B cell (primary cell): ENCODE measurements at regions not wholly inside any gene's neighbourhood (a gene's known extent, or its start where the extent isn't known, plus 50 kb on each side); places are given as distances from the start of the nearest gene placed in this dataset.

Source experiments
- ATAC-seq: fragments of 200-7000 bp; cut with Tn5 transposase; one replicate; pipeline ENCODE4 v1.10.0; 2021; ENCODE audit warnings: low read depth, mild to moderate bottlenecking, moderate number of reproducible peaks, moderate library complexity
- CTCF ChIA-PET: fragments of 350-600 bp; sonication (Branson Sonifier 250); formaldehyde crosslinking; loops from one replicate; lab custom pipeline; 2021; ENCODE audit warnings: antibody characterized with exemption, inconsistent platforms; lab: Charles Lee
- POLR2A ChIA-PET: fragments of 350-600 bp; sonication (Branson Sonifier 250); formaldehyde crosslinking; loops from one replicate; lab custom pipeline; 2021; ENCODE audit warnings: antibody characterized with exemption; lab: Charles Lee
- DNase-seq: peaks from one replicate; pipeline ENCODE4 v3.0.0; 2013
- H2AFZ ChIP-seq: 2 replicates; pipeline ENCODE4 v1.6.1; 2012; ENCODE audit warnings: mild to moderate bottlenecking, low read depth, low read length; ENCODE audit not compliant: insufficient read depth, poor library complexity, severe bottlenecking
- H3K27ac ChIP-seq, 2 donors: 1 replicate in 1 of 2; 2 replicates in 1 of 2; pipeline ENCODE4 v1.5.1; 2012 to 2013; ENCODE audit warnings: low read length in 2 of 2, mild to moderate bottlenecking in 2 of 2, moderate library complexity in 1 of 2
- H3K27me3 ChIP-seq, 4 experiments: fragments of 200-600 bp in 1 of 4; sonication (generic) in 1 of 4; replicated peaks in 1 of 4; 1 replicate in 2 of 4; 2 replicates in 2 of 4; pipeline versions ENCODE4 v1.6.1 to v1.7.0; 2013 to 2016; ENCODE audit warnings: low read length in 3 of 4, mild to moderate bottlenecking in 2 of 4, mixed read lengths in 1 of 4, moderate library complexity in 1 of 4; ENCODE audit not compliant: insufficient read depth in 4 of 4, control insufficient read depth in 3 of 4; ENCODE audit errors: control extremely low read depth in 1 of 4
- H3K36me3 ChIP-seq, 2 experiments: replicated peaks in 1 of 2; 1 replicate in 1 of 2; 2 replicates in 1 of 2; pipeline versions ENCODE4 v1.6.1 to v1.7.1; 2013; ENCODE audit warnings: low read length in 1 of 2; ENCODE audit not compliant: insufficient read depth in 2 of 2, control insufficient read depth in 1 of 2; ENCODE audit errors: control extremely low read depth in 1 of 2, extremely low read depth in 1 of 2
- H3K4me1 ChIP-seq, 2 donors: fragments of 200-600 bp in 1 of 2; sonication (generic) in 1 of 2; 1 replicate in 1 of 2; 2 replicates in 1 of 2; pipeline versions ENCODE4 v1.5.1 to v1.6.1; 2013 to 2017; ENCODE audit warnings: low read length in 2 of 2; ENCODE audit not compliant: control insufficient read depth in 2 of 2, insufficient read depth in 2 of 2
- H3K4me2 ChIP-seq: replicated peaks from 2 replicates; pipeline ENCODE3; 2012; ENCODE audit warnings: mild to moderate bottlenecking, low read depth, low read length; ENCODE audit not compliant: poor library complexity, severe bottlenecking
- H3K4me3 ChIP-seq, 5 experiments: fragments of 200-600 bp in 1 of 5; sonication (generic) in 1 of 5; 1 replicate in 3 of 5; 2 replicates in 2 of 5; pipeline versions ENCODE4 v1.5.1 to v1.7.0; 2011 to 2016; ENCODE audit warnings: low read length in 4 of 5, mild to moderate bottlenecking in 4 of 5, low read depth in 2 of 5, control low read depth in 1 of 5, moderate library complexity in 1 of 5; ENCODE audit not compliant: insufficient read depth in 1 of 5; ENCODE audit errors: control extremely low read depth in 1 of 5, extremely low read depth in 1 of 5
- H3K79me2 ChIP-seq: fragments of 200-600 bp; sonication (generic); one replicate; pipeline ENCODE4 v1.6.0; 2016; ENCODE audit warnings: low read length; ENCODE audit not compliant: control insufficient read depth, insufficient read depth
- H3K9ac ChIP-seq: fragments of 200-600 bp; sonication (generic); 2 replicates; pipeline ENCODE4 v1.6.1; 2017; ENCODE audit warnings: mild to moderate bottlenecking, low read length, moderate library complexity
- H3K9me3 ChIP-seq, 3 donors: one replicate each; pipeline versions ENCODE4 v1.6.1 to v1.7.1; 2013; ENCODE audit warnings: low read length in 2 of 3; ENCODE audit not compliant: control insufficient read depth in 2 of 3, insufficient read depth in 1 of 3; ENCODE audit errors: control extremely low read depth in 1 of 3
- H4K20me1 ChIP-seq: 2 replicates; pipeline ENCODE4 v1.6.0; 2012; ENCODE audit warnings: mild to moderate bottlenecking, low read length; ENCODE audit not compliant: insufficient read depth, control insufficient read depth, poor library complexity, severe bottlenecking
- H3K27ac Mint-ChIP-seq: one replicate; pipeline ENCODE4 v1.8.0; 2021; ENCODE audit warnings: mixed read lengths
- H3K27me3 Mint-ChIP-seq: one replicate; pipeline ENCODE4 v1.8.0; 2021; ENCODE audit warnings: mixed read lengths
- H3K4me1 Mint-ChIP-seq: one replicate; pipeline ENCODE4 v1.8.0; 2021; ENCODE audit warnings: mixed read lengths
- H3K4me3 Mint-ChIP-seq: one replicate; pipeline ENCODE4 v1.8.0; 2021; ENCODE audit warnings: mixed read lengths
- H3K9me3 Mint-ChIP-seq: one replicate; pipeline ENCODE4 v1.8.0; 2022; ENCODE audit warnings: mixed read lengths; ENCODE audit not compliant: insufficient read depth
- EZH2 ChIP-seq: IDR thresholded peaks from 2 replicates; pipeline ENCODE4 v1.6.1; 2012; ENCODE audit warnings: borderline replicate concordance, low read depth, mild to moderate bottlenecking, moderate library complexity, low read length; ENCODE audit not compliant: insufficient read depth, poor library complexity, severe bottlenecking
- WGBS: methylation state at CpG from one replicate; pipeline ENCODE4 v1.1.5; 2013; ENCODE audit warnings: missing lambda C conversion rate; ENCODE audit not compliant: insufficient coverage; 5-methylcytosine and 5-hydroxymethylcytosine counted together
- intact Hi-C: fragments of 100-400 bp; cut with micrococcal nuclease; formaldehyde crosslinking; loops from one replicate; pipeline ENCODE4 v1.10.0; 2022
- TF ChIP-seq, protein P1 (sequence below): fragments of 200-600 bp; IDR thresholded peaks from one replicate; pipeline ENCODE4 v1.8.0; 2022; ENCODE audit warnings: antibody characterized with exemption, mild to moderate bottlenecking

DNA sequence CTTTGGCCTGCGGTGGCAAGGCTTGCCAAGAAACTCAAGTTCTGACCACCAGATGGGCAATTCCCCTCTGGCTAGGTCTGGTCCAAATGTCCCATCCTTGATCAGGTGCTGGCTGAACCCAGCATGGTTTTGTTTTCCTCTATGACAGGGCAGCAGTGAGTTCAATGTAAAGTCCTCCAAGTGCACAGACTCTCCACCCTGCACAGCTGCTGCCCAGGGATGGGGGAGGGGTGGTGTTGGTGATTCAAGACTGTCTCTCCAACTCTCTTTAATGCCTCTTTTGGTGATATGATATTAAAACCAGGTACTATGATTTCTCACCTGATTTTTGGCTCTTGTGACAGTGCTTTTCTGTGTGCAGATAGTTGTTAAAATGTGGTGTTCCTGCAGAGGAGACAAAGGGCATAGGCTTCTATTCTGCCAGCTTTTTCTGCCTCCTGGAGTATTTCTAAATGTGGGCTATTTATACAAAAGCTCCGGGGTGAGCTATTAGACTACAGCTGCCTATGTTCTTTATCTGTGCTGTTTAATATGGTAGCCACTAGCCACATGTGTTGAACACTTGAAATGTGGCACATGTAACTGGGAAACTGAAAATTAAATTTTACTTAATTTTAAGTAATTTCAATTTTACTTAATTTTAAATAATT, 64.0 kb upstream of the STK39 start:
- CTCF ChIA-PET = interaction anchor here (1.2 kb wide), 1 partner anchor 16 kb away, joined by 3 read pairs; no protein-coding TSS in a partner anchor
- no peak overlapping the region for H3K4me2 ChIP-seq
- no peak overlapping the region for H3K4me3 Mint-ChIP-seq
- no peak overlapping the region for H2AFZ ChIP-seq
- H3K27me3 ChIP-seq = no peaks in the 10 kb centered on the region
- TF ChIP-seq EZH2 = no peak
- TF ChIP-seq, protein P1, sequence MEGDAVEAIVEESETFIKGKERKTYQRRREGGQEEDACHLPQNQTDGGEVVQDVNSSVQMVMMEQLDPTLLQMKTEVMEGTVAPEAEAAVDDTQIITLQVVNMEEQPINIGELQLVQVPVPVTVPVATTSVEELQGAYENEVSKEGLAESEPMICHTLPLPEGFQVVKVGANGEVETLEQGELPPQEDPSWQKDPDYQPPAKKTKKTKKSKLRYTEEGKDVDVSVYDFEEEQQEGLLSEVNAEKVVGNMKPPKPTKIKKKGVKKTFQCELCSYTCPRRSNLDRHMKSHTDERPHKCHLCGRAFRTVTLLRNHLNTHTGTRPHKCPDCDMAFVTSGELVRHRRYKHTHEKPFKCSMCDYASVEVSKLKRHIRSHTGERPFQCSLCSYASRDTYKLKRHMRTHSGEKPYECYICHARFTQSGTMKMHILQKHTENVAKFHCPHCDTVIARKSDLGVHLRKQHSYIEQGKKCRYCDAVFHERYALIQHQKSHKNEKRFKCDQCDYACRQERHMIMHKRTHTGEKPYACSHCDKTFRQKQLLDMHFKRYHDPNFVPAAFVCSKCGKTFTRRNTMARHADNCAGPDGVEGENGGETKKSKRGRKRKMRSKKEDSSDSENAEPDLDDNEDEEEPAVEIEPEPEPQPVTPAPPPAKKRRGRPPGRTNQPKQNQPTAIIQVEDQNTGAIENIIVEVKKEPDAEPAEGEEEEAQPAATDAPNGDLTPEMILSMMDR = no peak
- H3K9ac ChIP-seq = no peak overlapping the region
- 95% methylated on average over 2 of the region's 2 CpGs for WGBS
- no peak overlapping the region for H3K27ac Mint-ChIP-seq
- peaks cover 0 to 4% (median 3%) of the 10 kb centered on the region in 3 donors for H3K9me3 ChIP-seq
- no peak overlapping the region for H3K4me3 ChIP-seq
- no peak for ATAC-seq
- DNase-seq = no peak
- POLR2A ChIA-PET = no interaction called here
- no peaks in the 10 kb centered on the region for H3K4me1 Mint-ChIP-seq
- no peaks in the 10 kb centered on the region for H3K4me1 ChIP-seq
- no peaks in the 10 kb centered on the region for H3K27me3 Mint-ChIP-seq
- no peaks in the 10 kb centered on the region for H3K36me3 ChIP-seq
- H3K27ac ChIP-seq = no peak overlapping the region
- no peaks in the 10 kb centered on the region for H3K79me2 ChIP-seq
- intact Hi-C loops = no loop called here
- no peaks in the 10 kb centered on the region for H4K20me1 ChIP-seq
- peaks cover 6% of the 10 kb centered on the region for H3K9me3 Mint-ChIP-seq

DNA sequence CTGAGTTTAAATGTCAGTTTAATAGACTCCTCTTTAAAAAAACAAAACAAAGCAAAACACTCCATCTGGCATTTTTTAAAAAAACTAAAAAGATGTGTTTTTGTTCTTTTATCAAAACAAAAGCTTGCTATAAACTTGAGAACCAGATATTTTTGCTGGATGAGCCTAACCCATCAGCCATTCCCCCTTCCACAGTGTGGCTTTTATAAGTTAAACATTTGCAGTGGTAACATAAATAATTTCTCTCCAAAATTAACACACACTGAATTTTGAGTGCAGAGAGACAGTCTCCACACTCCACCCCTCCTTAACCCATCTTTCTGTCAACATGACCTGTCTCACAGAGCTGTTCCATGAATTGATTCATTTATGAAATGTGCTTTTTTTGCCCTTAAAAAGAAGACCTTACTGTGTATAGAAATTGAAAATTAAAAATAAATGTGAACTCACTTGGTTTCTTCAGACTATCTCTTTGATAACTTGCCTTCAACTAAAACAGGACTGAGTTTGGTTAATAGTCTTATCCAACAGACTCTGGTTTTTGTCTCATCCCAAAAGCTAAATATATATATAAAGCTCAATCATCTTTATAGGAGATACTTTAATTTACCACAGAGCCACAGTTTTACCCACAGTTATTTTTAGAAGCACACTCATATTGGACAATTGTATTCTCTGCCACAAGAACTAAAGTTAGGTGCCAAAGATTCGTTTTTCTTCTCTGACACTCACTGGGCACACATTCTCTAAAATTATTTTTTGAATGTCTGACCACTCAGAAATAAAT, 64.8 kb upstream of the STK39 start:
- H3K4me1 Mint-ChIP-seq = no peaks in the 10 kb centered on the region
- no peak for ATAC-seq
- H3K4me3 ChIP-seq = no peak overlapping the region
- TF ChIP-seq, protein P1 = no peak
- TF ChIP-seq EZH2 = no peak
- H3K4me1 ChIP-seq = no peaks in the 10 kb centered on the region
- no peak overlapping the region for H3K4me2 ChIP-seq
- H3K9me3 ChIP-seq = peaks cover 0 to 1% (median 0%) of the 10 kb centered on the region in 3 donors
- H3K36me3 ChIP-seq = no peaks in the 10 kb centered on the region
- no peaks in the 10 kb centered on the region for H3K27me3 Mint-ChIP-seq
- H4K20me1 ChIP-seq = no peaks in the 10 kb centered on the region
- H3K27ac ChIP-seq = no peak overlapping the region
- no peak overlapping the region for H3K4me3 Mint-ChIP-seq
- H3K27me3 ChIP-seq = no peaks in the 10 kb centered on the region
- H3K79me2 ChIP-seq = no peaks in the 10 kb centered on the region
- H2AFZ ChIP-seq = no peak overlapping the region
- no peak for DNase-seq
- ChIA-PET CTCF (interaction anchor here (1.2 kb wide), 1 partner anchor 15 kb away, joined by 3 read pairs; no protein-coding TSS in a partner anchor), POLR2A (no interaction called here)
- H3K9ac ChIP-seq = no peak overlapping the region
- WGBS = no CpG with 5 or more reads among the region's 1 CpG
- H3K9me3 Mint-ChIP-seq = peaks cover 4% of the 10 kb centered on the region
- intact Hi-C loops = no loop called here
- H3K27ac Mint-ChIP-seq = no peak overlapping the region
